GM23248 (cell line): ENCODE measurements at regions not wholly inside any gene's neighbourhood (a gene's known extent, or its start where the extent isn't known, plus 50 kb on each side); places are given as distances from the start of the nearest gene placed in this dataset.

Source experiments
- DNase-seq: peaks from one replicate; pipeline ENCODE4 v3.0.0-alpha.2; 2015
- H2AFZ ChIP-seq: fragments of 200-600 bp; sonication (generic); 2 replicates; pipeline ENCODE4 v1.6.1; 2016; ENCODE audit warnings: antibody characterized with exemption
- H3F3A ChIP-seq: fragments of 200-600 bp; sonication (generic); 2 replicates; pipeline ENCODE4 v1.6.1; 2016; ENCODE audit warnings: mild to moderate bottlenecking, antibody characterized with exemption, mixed run types; ENCODE audit not compliant: insufficient read depth
- H3K27ac ChIP-seq: fragments of 200-600 bp; sonication (generic); 2 replicates; pipeline ENCODE4 v1.5.1; 2016; ENCODE audit warnings: mild to moderate bottlenecking
- H3K27me3 ChIP-seq: fragments of 200-600 bp; sonication (generic); replicated peaks from 2 replicates; pipeline ENCODE4 v1.6.1; 2016; ENCODE audit warnings: mild to moderate bottlenecking; ENCODE audit not compliant: insufficient read depth
- H3K36me3 ChIP-seq: fragments of 200-600 bp; sonication (generic); 2 replicates; pipeline ENCODE4 v1.6.1; 2016; ENCODE audit warnings: low read depth, mild to moderate bottlenecking
- H3K4me1 ChIP-seq: fragments of 200-600 bp; sonication (generic); 2 replicates; pipeline ENCODE4 v1.6.1; 2016; ENCODE audit warnings: mild to moderate bottlenecking; ENCODE audit not compliant: insufficient read depth
- H3K4me2 ChIP-seq: fragments of 200-600 bp; sonication (generic); one replicate; pipeline ENCODE4 v1.6.1; 2016; ENCODE audit warnings: mild to moderate bottlenecking; ENCODE audit not compliant: unreplicated experiment
- H3K4me3 ChIP-seq: fragments of 200-600 bp; sonication (generic); 2 replicates; pipeline ENCODE4 v1.5.1; 2016; ENCODE audit warnings: mild to moderate bottlenecking
- H3K79me2 ChIP-seq: fragments of 200-600 bp; sonication (generic); 2 replicates; pipeline ENCODE4 v1.6.1; 2016; ENCODE audit warnings: mild to moderate bottlenecking; ENCODE audit not compliant: insufficient read depth
- H3K9ac ChIP-seq: fragments of 200-600 bp; sonication (generic); 2 replicates; pipeline ENCODE4 v1.6.1; 2016; ENCODE audit warnings: mild to moderate bottlenecking
- H3K9me2 ChIP-seq: fragments of 200-600 bp; sonication (generic); 2 replicates; pipeline ENCODE4 v1.6.1; 2016; ENCODE audit warnings: mixed run types, mild to moderate bottlenecking, moderate library complexity; ENCODE audit not compliant: insufficient read depth
- H3K9me3 ChIP-seq: fragments of 200-600 bp; sonication (generic); one replicate; pipeline ENCODE4 v1.6.1; 2017; ENCODE audit warnings: low read depth
- H4K20me1 ChIP-seq: fragments of 200-600 bp; sonication (generic); 2 replicates; pipeline ENCODE4 v1.6.0; 2016; ENCODE audit not compliant: insufficient read depth
- EZH2 ChIP-seq: fragments of 200-600 bp; sonication (generic); IDR thresholded peaks from 2 replicates; pipeline ENCODE4 v1.6.1; 2018; ENCODE audit warnings: antibody characterized with exemption, mild to moderate bottlenecking; ENCODE audit not compliant: insufficient read depth, poor library complexity, severe bottlenecking
- EZH2phosphoT487 ChIP-seq: fragments of 200-600 bp; sonication (generic); IDR thresholded peaks from 2 replicates; pipeline ENCODE4 v1.6.1; 2018; ENCODE audit warnings: antibody characterized with exemption, moderate library complexity, mild to moderate bottlenecking, low read depth; ENCODE audit not compliant: insufficient read depth
- WGBS, 2 experiments: methylation state at CpG; one replicate each; pipeline ENCODE4 v1.1.6; 2015 to 2017; ENCODE audit warnings: low lambda C conversion rate in 2 of 2, low coverage in 1 of 2; ENCODE audit errors: missing lambda C conversion rate in 2 of 2; 5-methylcytosine and 5-hydroxymethylcytosine counted together
- in situ Hi-C: fragments of 300-500 bp; cut with MboI; formaldehyde crosslinking; loops from 2 replicates; pipeline ENCODE4 v1.15.0; 2020

- Histone ChIP-seq H2AFZ (no peak overlapping the region), H3K9me3 (no peaks in the 10 kb centered on the region)
- in situ Hi-C loops: no loop called here
These were observed 119.9 kb upstream of the IRX6 start for GRCh38 chr16:55204069-55204468.

GRCh38 chr16:55204923-55205322 lies 119.1 kb upstream of the IRX6 start:
- H2AFZ ChIP-seq: no peak overlapping the region
- H3K9ac ChIP-seq: no peak overlapping the region
- H4K20me1 ChIP-seq: no peaks in the 10 kb centered on the region
- no peaks in the 10 kb centered on the region for H3K27me3 ChIP-seq
- no peak overlapping the region for H3K4me3 ChIP-seq
- no peak overlapping the region for H3K27ac ChIP-seq
- in situ Hi-C loops: no loop called here
- no peak for TF ChIP-seq EZH2
- TF ChIP-seq EZH2phosphoT487: no peak
- H3K36me3 ChIP-seq: no peaks in the 10 kb centered on the region
- no peaks in the 10 kb centered on the region for H3F3A ChIP-seq
- H3K4me1 ChIP-seq: no peaks in the 10 kb centered on the region
- WGBS, 2 experiments: 50 to 67% methylated on average over 2 of the region's 2 CpGs
- DNase-seq: no peak
- no peaks in the 10 kb centered on the region for H3K9me3 ChIP-seq
- no peaks in the 10 kb centered on the region for H3K79me2 ChIP-seq
- no peak overlapping the region for H3K4me2 ChIP-seq
- H3K9me2 ChIP-seq: no peaks in the 10 kb centered on the region

More at GRCh38 chr16:55204069-55204468, 119.9 kb upstream of the IRX6 start:
- 47 to 55% methylated on average over 1 of the region's 1 CpG for WGBS, 2 experiments
- Histone ChIP-seq H3K9ac (no peak overlapping the region), H3K4me3 (no peak overlapping the region), H3K9me2 (no peaks in the 10 kb centered on the region), H4K20me1 (no peaks in the 10 kb centered on the region), H3K27me3 (no peaks in the 10 kb centered on the region), H3K36me3 (no peaks in the 10 kb centered on the region), H3K4me2 (no peak overlapping the region), H3K4me1 (no peaks in the 10 kb centered on the region), H3K79me2 (no peaks in the 10 kb centered on the region), H3F3A (no peaks in the 10 kb centered on the region), H3K27ac (no peak overlapping the region)
- TF ChIP-seq EZH2: no peak
- TF ChIP-seq EZH2phosphoT487: no peak
- no peak for DNase-seq

- H3K27ac ChIP-seq: no peak overlapping the region
- H3K9me3 ChIP-seq: no peaks in the 10 kb centered on the region
- H3K27me3 ChIP-seq: no peaks in the 10 kb centered on the region
- no peaks in the 10 kb centered on the region for H3K4me1 ChIP-seq
- H3K4me3 ChIP-seq: no peak overlapping the region
- no peaks in the 10 kb centered on the region for H3F3A ChIP-seq
- H3K36me3 ChIP-seq: no peaks in the 10 kb centered on the region
- H4K20me1 ChIP-seq: no peaks in the 10 kb centered on the region
- H3K9me2 ChIP-seq: no peaks in the 10 kb centered on the region
- in situ Hi-C loops: no loop called here
- H3K9ac ChIP-seq: no peak overlapping the region
- 39 to 44% methylated on average over 7 of the region's 7 CpGs for WGBS, 2 experiments
- no peak for DNase-seq
- H2AFZ ChIP-seq: no peak overlapping the region
- H3K79me2 ChIP-seq: no peaks in the 10 kb centered on the region
- no peak for TF ChIP-seq EZH2phosphoT487
- no peak for TF ChIP-seq EZH2
- H3K4me2 ChIP-seq: no peak overlapping the region
These were observed 116.1 kb upstream of the IRX6 start for GRCh38 chr16:55207693-55208428.

- WGBS, 2 experiments: 50 to 54% methylated on average over 6 of the region's 6 CpGs
- Histone ChIP-seq H3K27ac (no peak overlapping the region), H3K4me1 (no peaks in the 10 kb centered on the region), H3K4me3 (no peak overlapping the region), H3K9me2 (no peaks in the 10 kb centered on the region), H3K27me3 (no peaks in the 10 kb centered on the region), H3K4me2 (no peak overlapping the region), H3F3A (no peaks in the 10 kb centered on the region), H3K79me2 (no peaks in the 10 kb centered on the region), H4K20me1 (no peaks in the 10 kb centered on the region), H3K9me3 (no peaks in the 10 kb centered on the region), H3K36me3 (no peaks in the 10 kb centered on the region), H2AFZ (no peak overlapping the region), H3K9ac (no peak overlapping the region)
- no peak for DNase-seq
- TF ChIP-seq EZH2phosphoT487: no peak
- no peak for TF ChIP-seq EZH2
- in situ Hi-C loops: no loop called here
These were observed 114.4 kb upstream of the IRX6 start for GRCh38 chr16:55209626-55210025.
